ENCODE measurements at regions not wholly inside any gene's neighbourhood (a gene's known extent, or its start where the extent isn't known, plus 50 kb on each side); places are given as distances from the start of the nearest gene placed in this dataset.

DNA sequence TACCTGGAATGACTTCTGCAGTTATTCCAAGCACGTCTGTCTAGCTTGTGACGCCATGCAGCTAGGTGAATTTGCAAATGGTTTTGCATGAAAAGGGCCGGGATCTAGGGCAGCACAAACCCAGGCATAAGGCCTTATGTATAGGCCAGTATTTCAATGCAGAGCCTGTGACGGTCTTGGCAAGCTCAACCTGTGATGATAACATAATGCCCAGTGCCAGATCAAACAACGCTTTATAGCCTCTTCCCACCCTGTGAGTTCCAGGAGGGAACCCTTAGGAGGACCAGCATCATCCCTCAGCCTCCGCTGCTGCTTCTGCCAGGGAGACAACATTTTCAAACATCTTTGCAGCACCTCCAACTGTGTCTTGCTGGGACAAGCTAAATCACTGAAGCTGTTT, 390.7 kb downstream of the INHBA start:
- Mint-ChIP-seq H3K9me3 (peaks cover under 1% of the 10 kb centered on the region), H3K4me1 (no peaks in the 10 kb centered on the region), H3K27ac (ENCODE audit: unreplicated experiment) (no peak overlapping the region), H3K27me3 (ENCODE audit: low read depth) (peaks cover 2% of the 10 kb centered on the region), H3K36me3 (ENCODE audit: low read depth) (no peaks in the 10 kb centered on the region), H3K4me3 (no peak overlapping the region)
- DNase-seq (ENCODE audit: low read depth, low spot score): no peak
- TF ChIP-seq, protein P1, sequence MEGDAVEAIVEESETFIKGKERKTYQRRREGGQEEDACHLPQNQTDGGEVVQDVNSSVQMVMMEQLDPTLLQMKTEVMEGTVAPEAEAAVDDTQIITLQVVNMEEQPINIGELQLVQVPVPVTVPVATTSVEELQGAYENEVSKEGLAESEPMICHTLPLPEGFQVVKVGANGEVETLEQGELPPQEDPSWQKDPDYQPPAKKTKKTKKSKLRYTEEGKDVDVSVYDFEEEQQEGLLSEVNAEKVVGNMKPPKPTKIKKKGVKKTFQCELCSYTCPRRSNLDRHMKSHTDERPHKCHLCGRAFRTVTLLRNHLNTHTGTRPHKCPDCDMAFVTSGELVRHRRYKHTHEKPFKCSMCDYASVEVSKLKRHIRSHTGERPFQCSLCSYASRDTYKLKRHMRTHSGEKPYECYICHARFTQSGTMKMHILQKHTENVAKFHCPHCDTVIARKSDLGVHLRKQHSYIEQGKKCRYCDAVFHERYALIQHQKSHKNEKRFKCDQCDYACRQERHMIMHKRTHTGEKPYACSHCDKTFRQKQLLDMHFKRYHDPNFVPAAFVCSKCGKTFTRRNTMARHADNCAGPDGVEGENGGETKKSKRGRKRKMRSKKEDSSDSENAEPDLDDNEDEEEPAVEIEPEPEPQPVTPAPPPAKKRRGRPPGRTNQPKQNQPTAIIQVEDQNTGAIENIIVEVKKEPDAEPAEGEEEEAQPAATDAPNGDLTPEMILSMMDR (conservative IDR thresholded peaks at IDR 0.05): no peak

DNA sequence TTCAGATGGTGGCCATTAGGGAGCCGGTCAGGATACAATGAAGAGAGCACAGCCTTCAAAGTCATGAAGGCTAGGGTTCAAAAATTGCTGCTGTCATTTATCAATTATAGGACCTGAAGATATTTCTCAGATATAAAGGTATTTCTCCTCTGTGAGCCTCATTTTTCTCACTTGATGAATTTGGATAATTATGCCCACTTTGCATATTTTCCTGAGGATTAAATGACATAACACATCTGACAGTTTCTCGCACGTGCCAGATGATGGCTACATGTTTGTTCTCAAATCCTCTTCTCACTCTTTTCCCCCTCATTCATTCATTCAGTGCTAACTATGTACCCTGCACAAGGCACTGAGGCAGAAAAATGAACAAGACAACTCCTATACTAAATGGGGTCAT, 391.6 kb downstream of the INHBA start:
- DNase-seq (ENCODE audit: low read depth, low spot score): no peak
- Mint-ChIP-seq H3K9me3 (no peaks in the 10 kb centered on the region), H3K27ac (ENCODE audit: unreplicated experiment) (no peak overlapping the region), H3K4me1 (no peaks in the 10 kb centered on the region), H3K4me3 (no peak overlapping the region), H3K27me3 (ENCODE audit: low read depth) (no peaks in the 10 kb centered on the region), H3K36me3 (ENCODE audit: low read depth) (no peaks in the 10 kb centered on the region)
- TF ChIP-seq, protein P1 (conservative IDR thresholded peaks at IDR 0.05): no peak

DNA sequence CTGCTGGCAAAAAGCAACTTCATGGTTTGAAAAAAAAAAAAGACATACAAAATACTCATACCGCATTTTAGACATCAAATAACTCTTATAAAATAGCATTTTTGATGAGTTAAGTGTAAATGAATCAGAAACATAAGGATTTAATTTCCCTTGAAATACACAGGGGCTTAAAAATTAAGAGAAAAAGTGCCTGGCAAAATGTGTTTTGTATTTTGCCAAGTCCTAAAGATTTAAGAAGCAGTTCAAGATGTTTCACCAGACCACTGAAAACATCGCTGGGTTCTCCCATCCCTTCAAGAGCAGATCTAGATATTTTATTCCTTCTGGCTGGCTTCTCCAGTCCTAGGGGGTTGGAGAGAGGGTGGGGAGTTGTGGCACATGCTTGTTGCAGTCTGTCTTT, 396.4 kb downstream of the INHBA start:
- Mint-ChIP-seq H3K9me3 (peaks cover 3% of the 10 kb centered on the region), H3K4me3 (no peak overlapping the region), H3K4me1 (no peaks in the 10 kb centered on the region), H3K36me3 (ENCODE audit: low read depth) (no peaks in the 10 kb centered on the region), H3K27me3 (ENCODE audit: low read depth) (no peaks in the 10 kb centered on the region), H3K27ac (ENCODE audit: unreplicated experiment) (no peak overlapping the region)
- TF ChIP-seq, protein P1 (conservative IDR thresholded peaks at IDR 0.05): no peak
- DNase-seq (ENCODE audit: low read depth, low spot score): no peak

DNA sequence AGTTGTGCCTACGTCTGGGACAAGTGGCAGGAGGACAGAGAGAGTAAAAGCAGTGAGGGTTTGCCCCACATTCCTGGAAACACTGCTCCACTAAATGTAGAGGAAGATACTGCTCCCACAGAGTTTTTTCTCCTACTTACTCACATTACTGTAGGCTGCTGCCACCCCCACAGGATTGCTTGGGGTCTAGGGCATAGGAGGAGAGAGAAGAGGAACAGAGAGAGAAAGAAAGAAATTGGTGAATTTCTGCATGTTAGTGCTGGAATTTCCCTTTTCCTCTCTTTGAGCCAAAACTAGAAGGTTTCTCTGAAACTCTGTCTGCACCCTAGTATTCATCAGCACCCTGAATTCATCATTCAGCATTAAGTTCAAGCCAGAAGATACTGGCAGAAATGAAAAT, 397.9 kb downstream of the INHBA start:
- Mint-ChIP-seq H3K36me3 (ENCODE audit: low read depth) (no peaks in the 10 kb centered on the region), H3K4me3 (no peak overlapping the region), H3K9me3 (peaks cover 3% of the 10 kb centered on the region), H3K4me1 (no peaks in the 10 kb centered on the region), H3K27ac (ENCODE audit: unreplicated experiment) (no peak overlapping the region), H3K27me3 (ENCODE audit: low read depth) (no peaks in the 10 kb centered on the region)
- TF ChIP-seq, protein P1 (conservative IDR thresholded peaks at IDR 0.05): no peak
- no peak for DNase-seq (ENCODE audit: low read depth, low spot score)

DNA sequence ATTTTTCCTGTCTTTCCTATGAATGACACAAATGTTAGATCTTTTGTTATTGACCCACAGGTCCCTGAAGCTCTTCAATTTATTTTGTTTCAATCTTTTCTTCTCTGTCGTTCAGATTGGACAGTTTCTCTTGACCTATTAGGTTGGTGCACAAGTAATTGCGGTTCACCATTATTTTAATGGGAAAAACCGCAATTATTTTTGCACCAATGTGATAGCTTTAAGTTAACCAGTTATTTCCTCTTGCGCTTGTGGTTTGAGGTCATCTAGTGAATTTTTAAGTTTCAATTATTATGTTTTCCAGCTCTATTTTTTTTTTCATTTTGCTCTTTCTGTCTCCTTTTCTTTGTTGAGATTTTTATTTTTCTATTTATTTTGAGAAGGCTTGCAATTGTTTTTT, 399.2 kb downstream of the INHBA start:
- Mint-ChIP-seq H3K9me3 (peaks cover 3% of the 10 kb centered on the region), H3K27me3 (ENCODE audit: low read depth) (no peaks in the 10 kb centered on the region), H3K27ac (ENCODE audit: unreplicated experiment) (no peak overlapping the region), H3K36me3 (ENCODE audit: low read depth) (no peaks in the 10 kb centered on the region), H3K4me1 (no peaks in the 10 kb centered on the region), H3K4me3 (no peak overlapping the region)
- TF ChIP-seq, protein P1 (conservative IDR thresholded peaks at IDR 0.05): no peak
- DNase-seq (ENCODE audit: low read depth, low spot score): no peak

DNA sequence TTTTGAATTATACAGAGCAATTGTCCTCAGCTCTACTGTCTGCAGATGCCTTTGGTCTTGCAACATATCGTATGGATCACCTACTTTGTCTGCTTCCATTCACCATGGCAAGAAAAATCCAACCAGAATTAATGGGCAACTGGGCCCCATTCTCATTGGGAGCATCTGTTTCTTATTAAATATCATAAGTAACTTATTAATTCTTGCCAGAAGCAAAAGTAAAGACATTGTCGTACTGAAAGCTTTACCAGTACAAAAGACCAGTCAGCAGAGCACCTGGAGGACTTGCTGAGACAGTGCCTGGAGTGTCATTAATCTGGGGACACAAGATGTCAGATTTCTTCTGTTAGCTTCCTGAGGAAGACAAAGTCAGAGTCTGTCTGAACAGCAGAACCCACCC, 404.5 kb downstream of the INHBA start:
- peaks cover under 1% of the 10 kb centered on the region for H3K9me3 Mint-ChIP-seq
- no peak for DNase-seq (ENCODE audit: low read depth, low spot score)
- H3K4me3 Mint-ChIP-seq: no peak overlapping the region
- TF ChIP-seq, protein P1 (conservative IDR thresholded peaks at IDR 0.05): no peak
- no peaks in the 10 kb centered on the region for H3K36me3 Mint-ChIP-seq (ENCODE audit: low read depth)
- H3K4me1 Mint-ChIP-seq: no peaks in the 10 kb centered on the region
- H3K27me3 Mint-ChIP-seq (ENCODE audit: low read depth): no peaks in the 10 kb centered on the region
- H3K27ac Mint-ChIP-seq (ENCODE audit: unreplicated experiment): no peak overlapping the region

All from neural crest cell (in vitro differentiated cells).